ES-I3 (cell line): ENCODE measurements at regions not wholly inside any gene's neighbourhood (a gene's known extent, or its start where the extent isn't known, plus 50 kb on each side); places are given as distances from the start of the nearest gene placed in this dataset.

Experiments
- H3K36me3 ChIP-seq: 2 replicates; pipeline ENCODE4 v1.6.1; 2013; ENCODE audit warnings: mild to moderate bottlenecking, low read length, control low read depth, moderate library complexity; ENCODE audit not compliant: insufficient read depth
- H3K4me1 ChIP-seq: 2 replicates; pipeline ENCODE4 v1.6.1; 2013; ENCODE audit warnings: mild to moderate bottlenecking, control low read depth, low read length; ENCODE audit not compliant: insufficient read depth
- H3K9ac ChIP-seq: 2 replicates; pipeline ENCODE4 v1.6.1; 2013; ENCODE audit warnings: low read depth, mild to moderate bottlenecking, low read length, moderate library complexity
- H3K9me3 ChIP-seq: 2 replicates; pipeline ENCODE4 v1.6.1; 2013; ENCODE audit warnings: mild to moderate bottlenecking, low read length, moderate library complexity; ENCODE audit not compliant: control insufficient read depth, insufficient read depth

DNA sequence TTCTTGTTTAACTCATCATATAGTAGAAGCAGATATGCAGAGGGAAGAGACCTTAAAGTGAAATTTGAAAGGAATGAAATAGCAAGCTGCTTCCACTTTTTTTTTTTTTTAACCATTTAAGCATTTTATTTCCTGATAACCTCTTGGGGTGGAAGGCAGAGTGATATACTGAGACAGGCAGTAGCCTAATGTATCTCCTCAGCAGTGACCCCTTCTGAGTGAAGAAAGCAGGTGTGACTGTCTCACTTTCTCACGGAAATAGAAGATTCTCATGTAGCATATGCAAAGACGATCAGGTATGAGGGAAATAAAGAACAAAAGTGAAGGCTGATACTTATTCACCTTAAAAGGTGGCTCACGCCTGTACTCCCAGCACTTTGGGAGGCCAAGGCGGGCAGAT, 187.1 kb upstream of the STXBP5 start:
- Histone ChIP-seq H3K4me1 (no peaks in the 10 kb centered on the region), H3K36me3 (no peaks in the 10 kb centered on the region), H3K9me3 (no peaks in the 10 kb centered on the region), H3K9ac (no peak overlapping the region)

GRCh38 chr6:147019001-147019400, 185.2 kb upstream of the STXBP5 start:
- no peaks in the 10 kb centered on the region for H3K4me1 ChIP-seq
- H3K9ac ChIP-seq, result no peak overlapping the region
- H3K36me3 ChIP-seq, result no peaks in the 10 kb centered on the region
- no peaks in the 10 kb centered on the region for H3K9me3 ChIP-seq

- H3K36me3 ChIP-seq, result no peaks in the 10 kb centered on the region
- no peaks in the 10 kb centered on the region for H3K4me1 ChIP-seq
- H3K9me3 ChIP-seq, result no peaks in the 10 kb centered on the region
- no peak overlapping the region for H3K9ac ChIP-seq
These were observed 182.2 kb upstream of the STXBP5 start for GRCh38 chr6:147022041-147022440.

GRCh38 chr6:147023148-147023547, 181.1 kb upstream of the STXBP5 start:
- no peaks in the 10 kb centered on the region for H3K9me3 ChIP-seq
- H3K36me3 ChIP-seq, result no peaks in the 10 kb centered on the region
- H3K9ac ChIP-seq, result no peak overlapping the region
- no peaks in the 10 kb centered on the region for H3K4me1 ChIP-seq

- H3K9me3 ChIP-seq, result no peaks in the 10 kb centered on the region
- H3K9ac ChIP-seq, result no peak overlapping the region
- no peaks in the 10 kb centered on the region for H3K4me1 ChIP-seq
- H3K36me3 ChIP-seq, result no peaks in the 10 kb centered on the region
These were observed 180.6 kb upstream of the STXBP5 start for GRCh38 chr6:147023581-147023980.

DNA sequence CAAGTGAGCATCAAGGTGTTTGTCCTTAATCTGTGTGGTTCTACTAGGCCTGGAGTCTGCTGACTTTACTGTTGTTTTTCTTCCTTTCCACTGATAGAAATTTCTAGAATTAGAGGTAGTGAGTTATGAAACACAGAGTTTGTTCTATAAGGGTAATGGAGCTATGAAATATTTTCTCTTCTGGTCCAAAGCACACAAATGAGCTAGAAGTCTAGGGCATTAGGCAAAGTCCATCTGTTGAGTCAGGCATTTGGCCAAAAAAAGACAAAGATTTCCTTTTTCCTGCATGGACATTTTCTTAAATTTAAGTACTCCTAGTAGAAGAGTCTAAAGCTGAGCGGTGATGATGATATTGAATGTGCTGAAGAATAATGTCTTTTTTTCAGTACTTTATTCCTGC, 174.3 kb upstream of the STXBP5 start:
- Histone ChIP-seq H3K36me3 (no peaks in the 10 kb centered on the region), H3K9ac (no peak overlapping the region), H3K9me3 (no peaks in the 10 kb centered on the region), H3K4me1 (peaks cover 9% of the 10 kb centered on the region; the same call in 1 of the 2 replicates)

DNA sequence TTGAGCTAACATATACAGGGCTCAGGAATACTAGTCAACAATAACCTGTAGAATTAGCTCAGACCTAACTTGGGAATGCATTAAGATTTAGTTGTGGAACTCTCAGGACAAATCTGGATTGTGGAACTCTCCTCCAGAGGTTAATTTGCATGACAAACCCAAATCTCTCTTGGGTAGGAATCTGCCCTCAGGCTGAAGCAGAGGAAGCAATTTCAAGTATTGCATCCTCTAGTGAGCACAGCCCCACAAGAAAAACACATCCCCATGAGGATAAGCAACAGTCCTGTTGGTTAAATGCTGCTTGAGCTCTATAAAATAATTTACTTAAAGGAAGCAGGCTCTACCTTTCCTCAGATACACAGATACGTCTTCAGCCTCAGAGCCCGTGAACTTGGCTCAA, 170.9 kb upstream of the STXBP5 start:
- Histone ChIP-seq H3K9me3 (no peaks in the 10 kb centered on the region), H3K36me3 (no peaks in the 10 kb centered on the region), H3K9ac (no peak overlapping the region), H3K4me1 (peaks cover 13% of the 10 kb centered on the region; the same call in 1 of the 2 replicates)

DNA sequence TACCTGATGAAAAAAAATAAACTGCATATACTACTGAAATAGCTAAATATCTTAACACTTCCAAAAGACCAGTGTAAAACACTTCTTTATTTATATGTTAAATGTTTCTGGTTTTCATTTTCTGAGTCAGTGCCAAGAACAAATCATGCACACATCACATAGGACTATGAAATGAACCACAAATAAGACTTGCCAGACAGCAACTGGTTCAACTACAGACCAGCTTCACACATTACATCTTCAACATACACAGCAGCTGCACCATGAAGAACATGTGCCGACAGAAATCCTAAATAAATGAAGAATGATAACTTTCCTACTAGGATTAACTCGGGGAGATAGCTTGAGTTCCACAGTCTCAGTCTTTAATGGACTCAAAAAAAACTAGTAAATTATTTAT, 168.3 kb upstream of the STXBP5 start:
- Histone ChIP-seq H3K4me1 (peaks cover 13% of the 10 kb centered on the region; the same call in 1 of the 2 replicates), H3K36me3 (no peaks in the 10 kb centered on the region), H3K9me3 (no peaks in the 10 kb centered on the region), H3K9ac (no peak overlapping the region)

GRCh38 chr6:147037881-147038280, 166.3 kb upstream of the STXBP5 start:
- Histone ChIP-seq H3K36me3 (no peaks in the 10 kb centered on the region), H3K9me3 (peaks cover under 1% of the 10 kb centered on the region; the same call in 1 of the 2 replicates), H3K4me1 (peaks cover 9% of the 10 kb centered on the region; the same call in 1 of the 2 replicates), H3K9ac (no peak overlapping the region)

GRCh38 chr6:147040121-147040910, 163.9 kb upstream of the STXBP5 start:
- Histone ChIP-seq H3K4me1 (peaks cover 3% of the 10 kb centered on the region; the same call in 1 of the 2 replicates), H3K9ac (no peak overlapping the region), H3K36me3 (no peaks in the 10 kb centered on the region), H3K9me3 (peaks cover 19% of the 10 kb centered on the region; the same call in 1 of the 2 replicates)

- H3K9me3 ChIP-seq, result peaks cover 19% of the 10 kb centered on the region; the same call in 1 of the 2 replicates
- no peaks in the 10 kb centered on the region for H3K36me3 ChIP-seq
- peaks cover 2% of the 10 kb centered on the region; the same call in 1 of the 2 replicates for H3K4me1 ChIP-seq
- H3K9ac ChIP-seq, result no peak overlapping the region
These were observed 161.5 kb upstream of the STXBP5 start for GRCh38 chr6:147042679-147043078.

DNA sequence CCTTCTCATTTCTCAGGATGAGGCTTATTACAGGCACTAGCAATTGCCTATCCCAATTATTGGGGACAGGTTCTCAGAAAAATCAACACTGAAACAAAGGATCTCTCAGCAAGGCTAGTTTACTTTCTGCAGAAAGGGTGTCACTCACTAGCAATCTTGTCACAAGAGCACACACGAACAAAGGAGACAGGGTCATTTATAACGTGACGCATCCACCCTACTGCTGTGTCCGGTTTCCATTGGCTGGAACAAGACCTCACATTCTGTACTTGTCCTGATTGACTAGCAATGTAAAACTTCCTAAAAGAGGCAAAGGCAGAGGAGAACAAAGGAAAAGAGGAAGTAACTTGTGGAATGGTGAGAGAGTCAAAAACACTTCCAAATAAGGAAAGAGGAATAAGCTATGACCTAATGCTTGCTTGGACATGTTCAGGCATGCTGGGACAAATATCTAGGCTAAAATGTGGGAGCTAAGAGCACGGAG, 160.2 kb upstream of the STXBP5 start:
- Histone ChIP-seq H3K9me3 (peaks cover 19% of the 10 kb centered on the region; the same call in 1 of the 2 replicates), H3K36me3 (no peaks in the 10 kb centered on the region), H3K9ac (no peak overlapping the region), H3K4me1 (no peaks in the 10 kb centered on the region)

DNA sequence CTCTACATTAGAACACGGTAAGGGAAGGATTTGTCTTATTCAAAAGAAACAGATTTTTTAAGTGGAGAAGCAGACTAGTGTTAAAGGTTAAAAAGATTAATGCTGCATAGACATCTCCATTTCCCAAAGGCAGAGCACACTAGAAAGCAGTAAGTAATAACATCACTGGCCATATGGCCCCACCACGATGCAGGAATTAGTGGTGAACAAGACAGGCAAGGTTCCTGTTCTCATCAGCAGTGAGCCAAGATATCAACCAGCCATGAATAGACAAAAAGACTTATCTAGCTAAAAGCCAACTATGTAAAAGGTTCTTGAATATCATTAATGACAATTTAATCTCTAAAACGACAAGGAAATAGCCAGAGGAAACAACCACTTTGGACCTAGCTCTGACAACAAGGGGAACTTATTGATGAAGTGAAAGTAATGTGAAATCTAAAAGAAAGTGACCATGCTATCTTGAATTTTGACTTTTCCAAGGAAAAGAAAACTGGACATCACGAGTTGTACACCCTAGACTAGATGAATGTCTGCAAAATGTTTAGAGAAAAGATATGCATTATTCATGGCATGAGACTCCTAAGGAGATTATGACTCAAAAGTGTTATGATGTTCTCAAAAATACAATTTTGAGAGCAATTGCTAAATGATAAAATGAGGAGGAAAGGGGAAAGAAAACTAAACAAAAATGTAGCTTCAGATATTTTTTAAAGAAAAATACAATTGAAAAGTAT, 157.9 kb upstream of the STXBP5 start:
- Histone ChIP-seq H3K4me1 (no peaks in the 10 kb centered on the region), H3K36me3 (no peaks in the 10 kb centered on the region), H3K9ac (no peak overlapping the region), H3K9me3 (peaks cover 19% of the 10 kb centered on the region; the same call in 1 of the 2 replicates)

DNA sequence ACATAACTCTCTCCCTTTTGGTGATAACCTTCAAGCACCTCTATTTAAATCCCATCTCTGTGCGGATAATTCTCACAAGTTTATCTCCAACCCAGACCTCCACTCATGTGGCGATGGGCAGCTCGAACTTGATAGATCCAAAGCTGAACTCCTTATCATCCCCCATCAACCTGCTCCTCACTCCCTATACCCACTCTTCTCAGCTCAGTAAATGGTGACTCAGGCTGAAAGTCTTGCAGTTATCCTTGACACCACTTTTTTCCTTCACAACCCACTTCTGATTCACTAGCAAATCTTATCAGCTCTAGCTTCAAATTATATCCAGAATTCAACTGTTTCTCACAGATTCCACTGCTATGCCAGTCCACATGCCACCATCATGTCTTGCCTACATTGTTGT, 155.3 kb upstream of the STXBP5 start:
- peaks cover 8% of the 10 kb centered on the region; the same call in 1 of the 2 replicates for H3K9me3 ChIP-seq
- peaks cover 5% of the 10 kb centered on the region; the same call in 1 of the 2 replicates for H3K4me1 ChIP-seq
- no peak overlapping the region for H3K9ac ChIP-seq
- H3K36me3 ChIP-seq, result no peaks in the 10 kb centered on the region
